ENCODE measurements at regions not wholly inside any gene's neighbourhood (a gene's known extent, or its start where the extent isn't known, plus 50 kb on each side); places are given as distances from the start of the nearest gene placed in this dataset.
A peak's percentile ranks its signal among the peaks of the same experiment; 100 is the strongest.
"Not testable (repeated sequence)": the region's sequence is repeated elsewhere in the genome, so short reads cannot be mapped to it uniquely, and the experiment has no call there.

GRCh38 chr6:163768905-163769304 is 354.4 kb downstream of the QKI start:
- no peak for DNase-seq (ENCODE audit: low spot score)

- DNase-seq (ENCODE audit: low spot score), result no peak
Observed at GRCh38 chr6:163766936-163767335, 352.4 kb downstream of the QKI start.

- no peak for DNase-seq (ENCODE audit: low spot score)
Observed at GRCh38 chr6:163765335-163765734, 350.8 kb downstream of the QKI start.

GRCh38 chr6:163764565-163764964 is 350.0 kb downstream of the QKI start:
- DNase-seq (ENCODE audit: low spot score), result no peak

GRCh38 chr6:163761481-163761880 is 347.0 kb downstream of the QKI start:
- DNase-seq (ENCODE audit: low spot score), result no peak

GRCh38 chr6:163760860-163761259 is 346.3 kb downstream of the QKI start:
- DNase-seq (ENCODE audit: low spot score), result no peak

GRCh38 chr6:163759542-163759941 is 345.0 kb downstream of the QKI start:
- no peak for DNase-seq (ENCODE audit: low spot score)

- no peak for DNase-seq (ENCODE audit: low spot score)
Observed at GRCh38 chr6:163757520-163757919, 343.0 kb downstream of the QKI start.

- DNase-seq (ENCODE audit: low spot score), result no peak
Observed at GRCh38 chr6:163756079-163756478, 341.6 kb downstream of the QKI start.

GRCh38 chr6:163754866-163755265 is 340.3 kb downstream of the QKI start:
- DNase-seq (ENCODE audit: low spot score), result no peak

- DNase-seq (ENCODE audit: low spot score), result no peak
Observed at GRCh38 chr6:163753430-163753829, 338.9 kb downstream of the QKI start.

- DNase-seq (ENCODE audit: low spot score), result no peak
Observed at GRCh38 chr6:163752446-163752845, 337.9 kb downstream of the QKI start.

GRCh38 chr6:163751032-163751525 is 336.6 kb downstream of the QKI start:
- no peak for DNase-seq (ENCODE audit: low spot score)

GRCh38 chr6:163750431-163751031 is 336.0 kb downstream of the QKI start:
- no peak for DNase-seq (ENCODE audit: low spot score)

- no peak for DNase-seq (ENCODE audit: low spot score)
Observed at GRCh38 chr6:163748886-163749285, 334.4 kb downstream of the QKI start.

- no peak for DNase-seq (ENCODE audit: low spot score)
Observed at GRCh38 chr6:163748036-163748435, 333.5 kb downstream of the QKI start.

GRCh38 chr6:163747058-163747457 is 332.5 kb downstream of the QKI start:
- not testable (repeated sequence) for DNase-seq (ENCODE audit: low spot score)

- peak; percentile 82 for DNase-seq (ENCODE audit: low spot score)
Observed at GRCh38 chr6:163745536-163746400, 331.2 kb downstream of the QKI start.

GRCh38 chr6:163744256-163744925 is 329.9 kb downstream of the QKI start:
- DNase-seq (ENCODE audit: low spot score), result no peak

- DNase-seq (ENCODE audit: low spot score), result no peak
Observed at GRCh38 chr6:163743796-163744195, 329.3 kb downstream of the QKI start.

GRCh38 chr6:163741743-163742363 is 327.3 kb downstream of the QKI start:
- no peak for DNase-seq (ENCODE audit: low spot score)

- no peak for DNase-seq (ENCODE audit: low spot score)
Observed at GRCh38 chr6:163741342-163741741, 326.8 kb downstream of the QKI start.

All from COLO829 (cell line).